Heart right ventricle (tissue), 16 donors: ENCODE measurements at regions not wholly inside any gene's neighbourhood (a gene's known extent, or its start where the extent isn't known, plus 50 kb on each side); places are given as distances from the start of the nearest gene placed in this dataset.

ENCODE experiments used
- ATAC-seq, 8 donors: fragments of 200-7000 bp; cut with Tn5 transposase; one replicate each; pipeline ENCODE4 v1.9.1; 2020; ENCODE audit warnings: mild to moderate bottlenecking in 8 of 8, moderate library complexity in 8 of 8, moderate number of reproducible peaks in 1 of 8
- DNase-seq, 2 donors: peaks; one replicate each; pipeline ENCODE4 v3.0.0-alpha.2; 2020
- H3K27ac ChIP-seq, 10 donors: fragments of 200-600 bp; sonication (generic) in 2 of 10; one replicate each; pipeline versions ENCODE4 v1.5.0 to v1.8.0; 2020 to 2022; ENCODE audit warnings: mild to moderate bottlenecking in 3 of 10
- H3K27me3 ChIP-seq, 7 donors: fragments of 200-600 bp; one replicate each; pipeline ENCODE4 v1.8.0; 2021 to 2022; ENCODE audit warnings: mild to moderate bottlenecking in 2 of 7
- H3K36me3 ChIP-seq, 9 donors: fragments of 200-600 bp; sonication (generic) in 1 of 9; one replicate each; pipeline versions ENCODE4 v1.5.0 to v1.8.0; 2020 to 2022; ENCODE audit warnings: mild to moderate bottlenecking in 2 of 9
- H3K4me1 ChIP-seq, 9 donors: fragments of 200-600 bp; sonication (generic) in 1 of 9; one replicate each; pipeline versions ENCODE4 v1.5.0 to v1.8.0; 2020 to 2022; ENCODE audit warnings: mild to moderate bottlenecking in 4 of 9
- H3K4me3 ChIP-seq, 10 donors: fragments of 200-600 bp; sonication (generic) in 2 of 10; one replicate each; pipeline versions ENCODE4 v1.5.0 to v1.8.0; 2020 to 2022; ENCODE audit warnings: mild to moderate bottlenecking in 7 of 10, moderate library complexity in 2 of 10
- H3K9me3 ChIP-seq, 11 donors: fragments of 200-600 bp in 10 of 11; sonication (generic) in 2 of 11; one replicate each; pipeline versions ENCODE4 v1.5.0 to v1.8.0; 2013 to 2022; ENCODE audit warnings: mild to moderate bottlenecking in 2 of 11, control low read depth in 1 of 11, moderate library complexity in 1 of 11
- WGBS, 2 donors: extraction: QIAGEN DNeasy Blood & Tissue Kit; methylation state at CpG; one replicate each; pipeline ENCODE4 v1.1.7; 2013; ENCODE audit warnings: inconsistent platforms in 1 of 2; 5-methylcytosine and 5-hydroxymethylcytosine counted together
- intact Hi-C, 10 donors: fragments of 100-400 bp; cut with DNase I; formaldehyde crosslinking; loops; one replicate each; pipeline versions ENCODE4 v1.11.1 to v1.14.2; 2022
- TF ChIP-seq, protein P1 (sequence below), 9 donors: fragments of 200-600 bp; sonication (generic) in 2 of 9; IDR thresholded peaks; one replicate each; pipeline versions ENCODE4 v1.5.0 to v1.8.0; 2021 to 2022; ENCODE audit warnings: antibody characterized with exemption in 9 of 9, mild to moderate bottlenecking in 5 of 9, moderate library complexity in 1 of 9
- donor health status: Arrhythmogenic right ventricular cardiomyopathy.
- donor health status: ischemic (EF 13 %, LVEDD 7.1; RV severe dilation, severe dysfunction).
- donor health status: healthy with polysubstance abuse.
- donor health status: DM: no; HTN: yes; CAD: no.
- donor health status: DM: no; HTN: no; CAD: no.
- donor health status: ischemic (EF 25% LVEDD 6.9; RV normal size, moderate dysfunction).
- donor health status: ischemic (EF 25% LVEDD 5.7; RV mildly dilated, moderate dysfunction).
- donor health status: healthy.
- donor health status: DM: yes; HTN: yes; CAD: no.
- donor health status: Ischemic cardiomyopathy.
- donor health status: ischemic (EF 35%, LVEDD 5.7; RV mildly dilated, moderate dysfunction).
- donor health status: nonischemic (EF 11% LVEDD 7.7; RV severe dilation, severe dysfunction).
- donor health status: DM: yes; HTN: yes; CAD: no.
- donor health status: PGD.
- donor health status: ischemic (EF 29% LVEDD 5.4; RV normal size, mild dysfunction).
- donor health status: nonischemic (EF 23%, LVEDD 6.1; RV moderate dilation, normal function).

DNA sequence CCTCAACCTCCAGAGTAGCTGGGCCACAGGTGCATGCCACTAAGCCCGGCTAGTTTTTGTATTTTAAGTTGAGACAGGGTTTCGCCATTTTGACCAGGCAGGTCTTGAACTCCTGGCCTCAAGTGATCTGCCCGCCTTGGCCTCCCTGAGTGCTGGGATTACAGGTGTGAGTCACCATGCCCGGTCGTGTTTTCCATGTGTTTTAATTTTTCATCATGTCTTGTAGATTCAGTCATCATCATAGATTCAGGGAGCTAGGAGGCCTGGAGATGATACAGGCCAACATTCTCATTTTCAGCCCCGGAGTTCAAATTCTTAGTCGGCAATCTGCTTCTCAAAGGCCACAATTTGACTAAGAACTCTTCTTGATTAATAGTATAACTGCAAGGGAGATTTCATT is 73.5 kb upstream of the GRAMD1B start:
- H3K9me3 ChIP-seq, result no peaks in the 10 kb centered on the region
- WGBS, 2 donors, result 93 to 97% methylated on average over 7 of the region's 7 CpGs
- H3K27me3 ChIP-seq, result peaks cover 0 to 56% (median 30%) of the 10 kb centered on the region in 7 donors
- peaks cover 0 to 12% (median 7%) of the 10 kb centered on the region in 9 donors for H3K4me1 ChIP-seq
- intact Hi-C loops, result loop anchor here in 5 of 10 donors (5.0 to 10.0 kb wide), 3 partner anchors 52 to 121 kb away; no protein-coding TSS in a partner anchor
- ATAC-seq (no peak), DNase-seq (no peak)
- H3K27ac ChIP-seq, result no peak overlapping the region
- TF ChIP-seq, protein P1, sequence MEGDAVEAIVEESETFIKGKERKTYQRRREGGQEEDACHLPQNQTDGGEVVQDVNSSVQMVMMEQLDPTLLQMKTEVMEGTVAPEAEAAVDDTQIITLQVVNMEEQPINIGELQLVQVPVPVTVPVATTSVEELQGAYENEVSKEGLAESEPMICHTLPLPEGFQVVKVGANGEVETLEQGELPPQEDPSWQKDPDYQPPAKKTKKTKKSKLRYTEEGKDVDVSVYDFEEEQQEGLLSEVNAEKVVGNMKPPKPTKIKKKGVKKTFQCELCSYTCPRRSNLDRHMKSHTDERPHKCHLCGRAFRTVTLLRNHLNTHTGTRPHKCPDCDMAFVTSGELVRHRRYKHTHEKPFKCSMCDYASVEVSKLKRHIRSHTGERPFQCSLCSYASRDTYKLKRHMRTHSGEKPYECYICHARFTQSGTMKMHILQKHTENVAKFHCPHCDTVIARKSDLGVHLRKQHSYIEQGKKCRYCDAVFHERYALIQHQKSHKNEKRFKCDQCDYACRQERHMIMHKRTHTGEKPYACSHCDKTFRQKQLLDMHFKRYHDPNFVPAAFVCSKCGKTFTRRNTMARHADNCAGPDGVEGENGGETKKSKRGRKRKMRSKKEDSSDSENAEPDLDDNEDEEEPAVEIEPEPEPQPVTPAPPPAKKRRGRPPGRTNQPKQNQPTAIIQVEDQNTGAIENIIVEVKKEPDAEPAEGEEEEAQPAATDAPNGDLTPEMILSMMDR (IDR thresholded peaks at IDR 0.05), result no peak
- no peak overlapping the region for H3K4me3 ChIP-seq
- no peaks in the 10 kb centered on the region for H3K36me3 ChIP-seq

DNA sequence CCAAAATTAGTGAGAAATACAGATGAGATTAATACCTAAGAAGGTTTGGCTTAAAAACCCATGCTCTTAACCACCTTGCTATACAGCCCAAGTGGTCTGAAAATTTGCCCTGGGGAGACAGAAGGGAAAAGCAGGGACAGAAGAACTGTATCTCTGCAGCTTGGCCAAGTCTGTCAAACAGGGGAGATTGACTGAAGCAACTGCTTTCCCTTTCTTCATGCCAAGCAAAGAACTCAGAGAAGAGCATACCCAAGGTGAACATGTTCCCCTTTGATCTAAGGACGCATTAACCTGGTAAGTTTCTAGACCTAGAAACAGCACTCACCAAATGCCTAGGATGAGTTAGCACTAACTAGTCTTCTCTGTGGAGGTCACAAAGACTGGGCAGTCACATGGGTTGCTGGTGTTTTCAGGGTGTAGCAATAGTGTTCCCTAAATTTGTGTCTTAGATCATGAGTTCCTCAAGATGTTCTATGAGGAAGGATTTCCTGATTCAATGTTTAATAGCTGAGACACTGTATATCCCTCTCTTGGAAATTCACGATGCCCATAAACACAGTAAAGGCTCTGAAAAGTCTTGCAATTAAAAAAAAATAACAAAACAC is 75.6 kb upstream of the GRAMD1B start:
- ATAC-seq (no peak), DNase-seq (no peak)
- peaks cover 0 to 19% (median 7%) of the 10 kb centered on the region in 9 donors for H3K4me1 ChIP-seq
- no peak overlapping the region for H3K4me3 ChIP-seq
- H3K9me3 ChIP-seq, result no peaks in the 10 kb centered on the region
- H3K27me3 ChIP-seq, result peaks cover 0 to 43% (median 25%) of the 10 kb centered on the region in 7 donors
- H3K27ac ChIP-seq, result no peak overlapping the region
- 92 to 94% methylated on average over 2 of the region's 2 CpGs for WGBS, 2 donors
- no peaks in the 10 kb centered on the region for H3K36me3 ChIP-seq
- intact Hi-C loops, result loop anchor here in 1 of 10 donors (10.0 kb wide), 1 partner anchor 50 kb away; no protein-coding TSS in a partner anchor
- TF ChIP-seq, protein P1 (IDR thresholded peaks at IDR 0.05), result no peak

DNA sequence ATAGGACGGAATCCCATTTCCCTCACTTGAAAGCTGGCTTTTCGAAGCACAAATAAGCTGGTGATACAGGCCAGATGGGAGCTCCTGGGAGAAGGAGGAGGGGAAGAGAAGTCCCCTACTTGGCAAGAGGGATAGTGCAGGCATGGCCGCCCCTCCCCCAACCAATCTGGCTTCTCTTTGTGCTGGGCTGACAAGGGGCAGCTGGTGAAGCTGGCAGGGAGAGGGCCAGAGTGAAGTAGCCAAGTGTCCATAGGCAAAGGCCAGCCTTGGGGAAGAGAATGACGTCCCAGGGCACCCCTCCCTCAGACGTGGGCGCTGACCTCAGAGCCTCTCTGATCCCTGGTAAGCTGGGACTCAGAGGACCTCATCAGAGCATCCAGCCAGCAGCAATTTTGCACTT is 78.7 kb upstream of the GRAMD1B start:
- DNase-seq, result peak; percentile 40 to 44
- ATAC-seq, result peak; percentile 42 to 85 (median 63)
- Histone ChIP-seq H3K27me3 (peaks cover 0 to 13% (median 0%) of the 10 kb centered on the region in 7 donors), H3K4me3 (no peak overlapping the region), H3K4me1 (peaks cover 0 to 11% (median 0%) of the 10 kb centered on the region in 9 donors), H3K27ac (no peak overlapping the region), H3K9me3 (no peaks in the 10 kb centered on the region), H3K36me3 (no peaks in the 10 kb centered on the region)
- intact Hi-C loops, result loop anchor here in 1 of 10 donors (10.0 kb wide), 1 partner anchor 47 kb away; no protein-coding TSS in a partner anchor
- TF ChIP-seq, protein P1 (IDR thresholded peaks at IDR 0.05), result no peak
- WGBS, 2 donors, result 35 to 50% methylated on average over 6 of the region's 6 CpGs

- TF ChIP-seq, protein P1 (IDR thresholded peaks at IDR 0.05), result no peak
- H3K36me3 ChIP-seq, result no peaks in the 10 kb centered on the region
- intact Hi-C loops, result no loop called here
- no peak overlapping the region for H3K27ac ChIP-seq
- DNase-seq (no peak), ATAC-seq (no peak)
- H3K4me3 ChIP-seq, result no peak overlapping the region
- WGBS, 2 donors, result 91 to 94% methylated on average over 3 of the region's 3 CpGs
- H3K4me1 ChIP-seq, result peaks cover 0 to 11% (median 0%) of the 10 kb centered on the region in 9 donors
- peaks cover 0 to 6% (median 0%) of the 10 kb centered on the region in 7 donors for H3K27me3 ChIP-seq
- no peaks in the 10 kb centered on the region for H3K9me3 ChIP-seq
Measured at GRCh38 chr11:123349382-123349781, 80.7 kb upstream of the GRAMD1B start.
